A172 (cell line): ENCODE measurements at regions not wholly inside any gene's neighbourhood (a gene's known extent, or its start where the extent isn't known, plus 50 kb on each side); places are given as distances from the start of the nearest gene placed in this dataset.
"Not testable (repeated sequence)": the region's sequence is repeated elsewhere in the genome, so short reads cannot be mapped to it uniquely, and the experiment has no call there.

Source experiments
- DNase-seq: peaks from one replicate; pipeline ENCODE4 v3.0.0-alpha.2; 2015; ENCODE audit warnings: low spot score

GRCh38 chr12:71299541-71300376 lies 139.8 kb upstream of the LGR5 start:
- peak; percentile 42 for DNase-seq

- no peak for DNase-seq
These were observed 140.1 kb upstream of the TSPAN8 start for GRCh38 chr12:71297930-71298329.

- DNase-seq: peak; percentile 33
These were observed 138.2 kb upstream of the TSPAN8 start for GRCh38 chr12:71295953-71296352.

GRCh38 chr12:71291746-71292145 lies 133.9 kb upstream of the TSPAN8 start:
- DNase-seq: no peak

GRCh38 chr12:71283883-71284282 lies 126.1 kb upstream of the TSPAN8 start:
- no peak for DNase-seq

- no peak for DNase-seq
These were observed 125.1 kb upstream of the TSPAN8 start for GRCh38 chr12:71282925-71283324.

- no peak for DNase-seq
These were observed 124.2 kb upstream of the TSPAN8 start for GRCh38 chr12:71282020-71282419.

GRCh38 chr12:71281425-71281824 lies 123.6 kb upstream of the TSPAN8 start:
- DNase-seq: no peak

- no peak for DNase-seq
These were observed 120.1 kb upstream of the TSPAN8 start for GRCh38 chr12:71277866-71278265.

- DNase-seq: no peak
These were observed 118.7 kb upstream of the TSPAN8 start for GRCh38 chr12:71276541-71276940.

GRCh38 chr12:71270794-71271193 lies 113.0 kb upstream of the TSPAN8 start:
- DNase-seq: not testable (repeated sequence)

GRCh38 chr12:71270057-71270456 lies 112.3 kb upstream of the TSPAN8 start:
- DNase-seq: no peak

GRCh38 chr12:71269281-71269598 lies 111.4 kb upstream of the TSPAN8 start:
- DNase-seq: no peak

GRCh38 chr12:71268598-71269280 lies 110.9 kb upstream of the TSPAN8 start:
- DNase-seq: no peak

GRCh38 chr12:71266606-71267005 lies 108.8 kb upstream of the TSPAN8 start:
- no peak for DNase-seq

GRCh38 chr12:71265731-71266130 lies 107.9 kb upstream of the TSPAN8 start:
- DNase-seq: not testable (repeated sequence)

GRCh38 chr12:71262466-71262865 lies 104.7 kb upstream of the TSPAN8 start:
- no peak for DNase-seq

- DNase-seq: no peak
These were observed 94.7 kb upstream of the TSPAN8 start for GRCh38 chr12:71252473-71252872.

- DNase-seq: peak; percentile 11
These were observed 92.4 kb upstream of the TSPAN8 start for GRCh38 chr12:71250166-71250565.

- no peak for DNase-seq
These were observed 85.6 kb upstream of the TSPAN8 start for GRCh38 chr12:71243370-71243769.

- DNase-seq: no peak
These were observed 84.7 kb upstream of the TSPAN8 start for GRCh38 chr12:71242511-71242910.

GRCh38 chr12:71240946-71241345 lies 83.1 kb upstream of the TSPAN8 start:
- DNase-seq: no peak

- no peak for DNase-seq
These were observed 81.9 kb upstream of the TSPAN8 start for GRCh38 chr12:71239731-71240130.
